Limb (tissue), 2 donors: ENCODE measurements at regions not wholly inside any gene's neighbourhood (a gene's known extent, or its start where the extent isn't known, plus 50 kb on each side); places are given as distances from the start of the nearest gene placed in this dataset.
"Not testable (repeated sequence)": the region's sequence is repeated elsewhere in the genome, so short reads cannot be mapped to it uniquely, and the experiment has no call there.

Experiments used
- DNase-seq, 2 donors: peaks; one replicate each; pipeline ENCODE4 v3.0.0-alpha.2; 2016; ENCODE audit errors: extremely low spot score in 2 of 2

- no peak for DNase-seq
Observed at GRCh38 chr13:31517599-31517998, 221.7 kb upstream of the RXFP2 start.

DNA sequence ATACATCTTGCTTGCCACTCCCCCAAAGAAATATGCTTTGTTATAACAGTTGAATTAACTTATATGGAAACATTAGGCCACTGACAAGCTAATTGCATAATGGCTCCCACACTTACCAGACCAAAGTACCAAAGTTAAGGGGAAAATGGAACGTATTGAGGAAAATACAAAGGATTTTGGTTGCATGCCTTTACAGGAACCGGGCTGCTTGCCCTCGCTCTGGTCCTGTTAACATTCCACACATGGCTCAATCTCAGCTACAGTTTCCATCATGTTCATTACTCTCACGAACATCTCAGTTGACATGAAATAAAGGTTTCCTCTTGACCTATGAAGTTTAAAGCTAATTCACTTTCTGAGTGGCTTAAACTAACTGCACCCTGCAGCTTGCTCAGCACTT lies 220.7 kb upstream of the RXFP2 start:
- DNase-seq: no peak

DNA sequence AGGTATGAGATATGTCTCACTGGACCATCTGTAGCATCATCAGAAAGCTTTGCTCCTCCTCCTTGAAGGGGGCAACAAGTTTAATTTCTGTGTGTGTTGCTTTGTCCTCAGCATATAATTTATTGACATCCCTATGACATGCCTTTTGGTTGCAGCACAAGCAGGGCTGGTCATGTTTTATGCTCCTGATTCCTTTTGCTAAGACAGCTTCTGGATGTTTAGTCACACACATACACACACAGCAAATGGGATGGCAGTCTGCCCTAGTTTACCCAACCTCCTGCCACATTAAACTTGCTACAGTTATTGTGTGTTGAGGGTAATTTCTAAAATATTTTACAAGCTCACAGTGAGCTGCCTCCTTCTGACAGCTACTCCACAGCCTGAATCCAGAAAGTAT lies 217.9 kb upstream of the RXFP2 start:
- DNase-seq: no peak

- DNase-seq: no peak
Observed at GRCh38 chr13:31522396-31522795, 216.9 kb upstream of the RXFP2 start.

- no peak for DNase-seq
Observed at GRCh38 chr13:31528176-31528575, 211.2 kb upstream of the RXFP2 start.

DNA sequence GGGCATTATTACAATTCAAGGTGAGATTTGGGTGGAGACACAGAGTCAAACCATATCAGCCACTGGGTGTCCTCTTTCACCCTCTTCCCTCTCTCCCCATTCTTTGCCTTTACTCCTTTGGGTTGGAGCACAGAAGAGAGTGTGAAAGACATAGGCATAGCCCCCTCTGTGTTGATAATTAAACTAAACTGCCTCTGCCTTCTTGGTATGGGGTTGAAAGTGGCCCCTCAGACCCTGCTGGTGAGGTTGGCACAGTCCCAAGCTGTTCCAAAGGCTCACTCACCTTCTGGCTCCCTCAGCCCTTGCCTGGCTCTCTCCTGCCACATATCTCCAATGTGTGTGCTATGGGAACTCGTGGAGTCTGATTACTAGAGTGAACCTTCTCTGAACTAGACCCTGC lies 210.6 kb upstream of the RXFP2 start:
- DNase-seq: no peak

DNA sequence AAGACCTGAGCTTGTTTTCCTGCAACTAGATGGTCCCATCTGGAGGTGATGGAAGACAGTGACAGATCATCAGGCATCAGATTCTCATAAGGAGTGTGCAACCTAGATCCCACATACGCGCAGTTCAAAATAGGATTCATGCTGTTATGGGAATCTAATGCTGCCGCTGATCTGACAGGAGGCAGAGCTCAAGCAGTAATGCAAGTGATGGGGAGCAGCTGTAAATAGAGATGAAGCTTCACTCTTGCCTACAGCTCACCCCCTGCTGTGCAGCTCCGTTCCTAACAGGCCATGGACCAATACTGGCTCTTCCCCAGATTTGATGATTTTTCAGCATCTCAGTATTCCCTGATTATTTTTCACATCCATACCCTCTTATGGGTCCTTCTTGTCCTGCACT lies 208.4 kb upstream of the RXFP2 start:
- DNase-seq: no peak

DNA sequence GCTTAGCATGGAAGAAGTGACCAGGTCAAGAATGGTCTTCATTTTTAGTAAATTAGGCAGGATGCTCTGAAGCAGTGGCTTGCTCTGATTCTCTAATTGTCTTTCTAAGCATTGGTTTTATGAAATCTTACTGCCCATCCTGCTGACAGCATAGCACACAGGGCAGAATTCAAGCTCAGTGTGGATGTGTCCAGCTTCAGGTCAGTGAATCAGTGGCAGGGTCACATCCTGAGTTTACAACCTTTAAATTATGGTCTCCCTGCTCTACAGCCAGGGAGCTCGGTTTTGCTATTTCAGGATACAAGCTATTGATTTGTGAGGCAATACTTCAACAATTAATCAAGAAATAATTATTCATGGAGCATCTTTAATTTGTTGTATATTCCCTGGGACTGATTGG lies 202.3 kb upstream of the RXFP2 start:
- DNase-seq: no peak

- DNase-seq: no peak
Observed at GRCh38 chr13:31538067-31539042, 201.0 kb upstream of the RXFP2 start.

- no peak for DNase-seq
Observed at GRCh38 chr13:31540281-31540680, 199.0 kb upstream of the RXFP2 start.

- DNase-seq: no peak
Observed at GRCh38 chr13:31543190-31543589, 196.1 kb upstream of the RXFP2 start.

DNA sequence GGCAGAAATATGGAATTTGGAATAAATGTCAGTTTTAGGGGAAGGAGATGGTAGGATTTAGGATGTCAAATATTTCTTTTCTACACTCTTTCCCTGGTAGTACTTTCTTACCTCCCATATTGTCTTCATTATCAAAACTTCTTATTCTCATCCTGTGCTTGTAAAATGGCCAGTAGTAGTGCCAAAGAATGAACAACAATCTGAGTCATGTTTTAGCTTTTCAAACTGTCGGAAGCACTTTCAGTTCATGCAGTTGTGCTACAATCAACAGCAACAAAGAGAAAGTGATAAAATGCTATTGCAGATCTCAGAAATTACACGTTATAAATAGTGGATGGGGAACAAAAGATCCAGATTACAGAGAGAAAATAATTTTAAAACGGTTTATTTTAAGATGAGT lies 193.7 kb upstream of the RXFP2 start:
- no peak for DNase-seq

GRCh38 chr13:31556376-31556775 lies 182.9 kb upstream of the RXFP2 start:
- DNase-seq: no peak

GRCh38 chr13:31584221-31584620 lies 155.1 kb upstream of the RXFP2 start:
- DNase-seq: not testable (repeated sequence)

GRCh38 chr13:31587698-31588266 lies 151.5 kb upstream of the RXFP2 start:
- DNase-seq: no peak

DNA sequence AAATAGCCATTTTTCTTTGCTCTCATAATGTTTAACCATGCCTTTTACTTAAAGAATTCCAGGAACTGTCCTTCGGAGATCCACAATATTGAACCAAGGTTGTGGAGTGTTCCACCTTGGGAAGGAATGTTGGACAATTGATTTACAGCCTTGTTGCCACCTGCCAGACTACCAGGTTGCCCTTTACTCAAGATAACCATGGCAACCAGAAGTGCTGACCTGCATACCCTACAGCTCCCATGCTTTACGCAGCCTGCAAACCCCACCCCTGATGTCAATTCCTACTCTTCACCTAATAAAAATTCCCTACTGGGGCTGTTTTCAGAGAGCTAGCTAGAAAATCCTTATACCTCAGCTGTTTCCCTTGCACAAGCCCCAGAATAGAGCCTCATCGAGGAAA lies 151.0 kb upstream of the RXFP2 start:
- DNase-seq: no peak

- no peak for DNase-seq
Observed at GRCh38 chr13:31588893-31589292, 150.4 kb upstream of the RXFP2 start.

DNA sequence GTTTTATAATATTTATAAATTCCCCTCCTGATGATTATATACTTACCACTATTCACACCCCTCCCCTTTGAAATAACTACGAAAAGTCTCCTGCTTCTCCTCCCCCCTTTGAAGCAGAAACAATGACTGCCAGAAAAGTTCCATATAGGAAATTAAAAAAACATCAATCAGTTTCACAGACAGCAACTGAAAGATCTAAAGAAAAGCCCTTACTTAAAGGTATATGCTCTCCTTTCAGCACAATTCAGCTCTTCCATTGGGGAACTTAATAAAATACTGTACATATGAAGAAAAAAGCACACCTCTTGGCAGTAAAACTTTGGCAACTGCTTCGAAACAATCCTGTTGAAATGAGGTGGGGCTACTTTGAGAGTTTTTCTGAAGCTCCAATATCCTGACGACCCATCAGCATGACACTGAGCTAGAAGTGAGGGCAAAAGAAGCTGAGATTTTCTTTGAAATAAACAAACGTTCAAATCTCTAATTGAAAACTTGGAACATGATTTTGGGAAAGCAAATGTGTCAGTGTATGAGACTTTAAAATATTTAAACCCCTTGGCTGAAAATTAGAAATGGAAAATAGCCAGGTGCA lies 147.6 kb upstream of the RXFP2 start:
- no peak for DNase-seq

- DNase-seq: no peak
Observed at GRCh38 chr13:31594056-31594455, 145.3 kb upstream of the RXFP2 start.

GRCh38 chr13:31595563-31595962 lies 143.8 kb upstream of the RXFP2 start:
- no peak for DNase-seq

DNA sequence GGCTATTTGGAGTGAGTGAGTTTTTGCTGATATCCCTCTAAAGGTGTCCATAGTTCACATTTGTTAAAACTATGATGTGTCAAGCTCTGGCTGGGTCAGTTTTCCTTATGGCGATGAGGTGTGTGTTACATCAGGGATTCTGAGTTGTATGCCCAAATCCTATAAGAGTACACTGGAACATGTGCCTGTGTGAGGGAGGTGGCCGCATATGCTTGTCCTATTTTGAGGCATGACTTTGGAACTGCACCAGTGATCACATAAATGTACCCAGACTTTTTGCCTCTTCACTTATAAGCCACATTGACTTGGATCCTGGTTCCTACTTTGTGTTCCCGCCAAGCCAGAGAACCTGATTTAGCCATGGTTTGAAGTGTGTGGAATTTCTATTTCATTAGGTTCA lies 140.3 kb upstream of the RXFP2 start:
- DNase-seq: no peak

GRCh38 chr13:31605076-31605860 lies 134.1 kb upstream of the RXFP2 start:
- no peak for DNase-seq
